ENCODE measurements at regions not wholly inside any gene's neighbourhood (a gene's known extent, or its start where the extent isn't known, plus 50 kb on each side); places are given as distances from the start of the nearest gene placed in this dataset.

DNA sequence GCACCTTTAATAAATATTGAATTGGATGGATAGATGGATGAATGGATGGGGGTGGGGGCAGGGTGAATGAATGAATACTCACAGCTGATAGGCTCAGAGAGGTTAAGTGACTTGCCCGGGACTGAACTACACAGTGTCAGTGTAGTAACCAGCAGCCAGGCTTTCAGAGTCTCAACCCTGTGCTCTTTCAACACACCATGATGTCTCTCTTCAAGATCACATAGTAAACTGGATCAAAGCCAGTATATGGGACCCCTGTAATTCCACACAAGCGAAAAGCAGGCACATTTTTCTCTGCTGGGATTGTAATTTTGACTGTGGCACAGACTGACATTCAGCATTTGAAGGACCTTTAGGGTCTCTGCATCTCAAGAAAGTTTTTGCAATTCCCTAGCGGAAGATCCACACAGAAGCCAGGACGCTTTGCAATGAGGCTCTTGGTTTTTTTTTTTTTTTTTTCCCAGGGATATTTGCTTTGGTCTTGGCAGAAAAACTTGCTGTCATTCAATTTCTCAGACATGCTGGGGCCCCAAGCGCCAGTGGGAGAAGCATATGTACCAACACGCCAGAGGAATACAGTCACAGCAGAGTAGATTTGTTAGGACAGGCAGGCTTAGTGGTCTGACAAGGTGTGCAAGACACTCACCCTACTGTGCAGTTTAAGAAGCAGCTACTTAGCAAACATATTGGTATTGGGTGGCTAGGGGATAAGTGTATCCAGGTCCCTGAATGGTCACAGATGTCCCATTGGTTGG is 213.1 kb upstream of the CAMK1G start:
- peak overlapping the region; percentile 67 for H3K27ac ChIP-seq
- H3K4me1 ChIP-seq, result peaks cover 48% of the 10 kb centered on the region
- WGBS, result 60% methylated on average over 6 of the region's 6 CpGs
- H3K9me3 ChIP-seq, result no peaks in the 10 kb centered on the region
- no peaks in the 10 kb centered on the region for H3K36me3 ChIP-seq
- TF ChIP-seq POLR2A (IDR thresholded peaks at IDR 0.05), result no peak
- peak in 1 of 3 donors; percentile 34 for TF ChIP-seq POLR2AphosphoS5 (IDR thresholded peaks at IDR 0.05)
- no peaks in the 10 kb centered on the region for H3K27me3 ChIP-seq
- no peak overlapping the region for H3K4me3 ChIP-seq
- no peak for DNase-seq (ENCODE audit: low spot score in 2 of 2)

GRCh38 chr1:209375097-209375496 is 208.4 kb upstream of the CAMK1G start:
- DNase-seq (ENCODE audit: low spot score in 2 of 2), result no peak
- peak overlapping the region; percentile 17 for H3K4me3 ChIP-seq
- no peaks in the 10 kb centered on the region for H3K36me3 ChIP-seq
- peaks cover 21% of the 10 kb centered on the region for H3K4me1 ChIP-seq
- no peaks in the 10 kb centered on the region for H3K9me3 ChIP-seq
- H3K27ac ChIP-seq, result no peak overlapping the region
- WGBS, result 51% methylated on average over 5 of the region's 5 CpGs
- H3K27me3 ChIP-seq, result no peaks in the 10 kb centered on the region
- TF ChIP-seq EP300 (IDR thresholded peaks at IDR 0.05) (no peak), POLR2AphosphoS5 (IDR thresholded peaks at IDR 0.05) (no peak), CTCF (IDR thresholded peaks at IDR 0.05) (no peak), POLR2A (IDR thresholded peaks at IDR 0.05) (no peak)

- Histone ChIP-seq H3K9me3 (no peaks in the 10 kb centered on the region), H3K27ac (peak overlapping the region; percentile 16), H3K4me1 (peaks cover 24% of the 10 kb centered on the region), H3K27me3 (no peaks in the 10 kb centered on the region), H3K36me3 (no peaks in the 10 kb centered on the region), H3K4me3 (peak overlapping the region; percentile 17)
- WGBS, result 59% methylated on average over 2 of the region's 2 CpGs
- TF ChIP-seq EP300 (IDR thresholded peaks at IDR 0.05), result no peak
- no peak for TF ChIP-seq POLR2A (IDR thresholded peaks at IDR 0.05)
- no peak for TF ChIP-seq CTCF (IDR thresholded peaks at IDR 0.05)
- no peak for TF ChIP-seq POLR2AphosphoS5 (IDR thresholded peaks at IDR 0.05)
- DNase-seq (ENCODE audit: low spot score in 2 of 2), result no peak
Observed at GRCh38 chr1:209375671-209376365, 207.7 kb upstream of the CAMK1G start.

- Histone ChIP-seq H3K9me3 (no peaks in the 10 kb centered on the region), H3K4me1 (peaks cover 18% of the 10 kb centered on the region), H3K27ac (no peak overlapping the region), H3K36me3 (no peaks in the 10 kb centered on the region), H3K4me3 (no peak overlapping the region), H3K27me3 (no peaks in the 10 kb centered on the region)
- DNase-seq (ENCODE audit: low spot score in 2 of 2), result no peak
- TF ChIP-seq CTCF (IDR thresholded peaks at IDR 0.05) (no peak), EP300 (IDR thresholded peaks at IDR 0.05) (no peak), POLR2A (IDR thresholded peaks at IDR 0.05) (no peak), POLR2AphosphoS5 (IDR thresholded peaks at IDR 0.05) (no peak)
Observed at GRCh38 chr1:209376774-209377173, 206.7 kb upstream of the CAMK1G start.

- WGBS, result 68% methylated on average over 2 of the region's 2 CpGs
- no peak overlapping the region for H3K27ac ChIP-seq
- no peaks in the 10 kb centered on the region for H3K9me3 ChIP-seq
- no peak overlapping the region for H3K4me3 ChIP-seq
- H3K27me3 ChIP-seq, result no peaks in the 10 kb centered on the region
- H3K36me3 ChIP-seq, result no peaks in the 10 kb centered on the region
- H3K4me1 ChIP-seq, result peaks cover 30% of the 10 kb centered on the region
- no peak for TF ChIP-seq POLR2A (IDR thresholded peaks at IDR 0.05)
- TF ChIP-seq CTCF (IDR thresholded peaks at IDR 0.05), result no peak
- DNase-seq (ENCODE audit: low spot score in 2 of 2), result no peak
Observed at GRCh38 chr1:209377995-209378394, 205.5 kb upstream of the CAMK1G start.
